IMR-90 (cell line): ENCODE measurements at regions not wholly inside any gene's neighbourhood (a gene's known extent, or its start where the extent isn't known, plus 50 kb on each side); places are given as distances from the start of the nearest gene placed in this dataset.
"Not testable (repeated sequence)": the region's sequence is repeated elsewhere in the genome, so short reads cannot be mapped to it uniquely, and the experiment has no call there.

Experiments used
- ATAC-seq: fragments of 200-7000 bp; cut with Tn5 transposase; 2 replicates; pipeline ENCODE4 v1.9.1; 2020; ENCODE audit warnings: low read depth, mild to moderate bottlenecking, moderate library complexity
- BruUV-seq: library from RNA; stranded (reverse); fragments of 400-500 nt; replicated peaks from 2 replicates; lab custom pipeline; 2021; lab: Mats Ljungman, UMichigan
- CTCF ChIA-PET: fragments of 300-600 bp; formaldehyde crosslinking; extraction: SDS; loops from one replicate; lab custom pipeline; 2021; ENCODE audit warnings: antibody characterized with exemption; lab: Yijun Ruan, JAX
- POLR2A ChIA-PET: fragments of 300-600 bp; sonication (Branson Sonifier 250); formaldehyde crosslinking; loops from one replicate; lab custom pipeline; 2022; ENCODE audit warnings: antibody characterized with exemption; ENCODE audit not compliant: unreplicated experiment; lab: Charles Lee
- DNase-seq: peaks from one replicate; pipeline ENCODE4 v3.0.0; 2013
- H2AFZ ChIP-seq: replicated peaks from 2 replicates; pipeline ENCODE3; 2013; ENCODE audit warnings: low read length, mild to moderate bottlenecking; ENCODE audit not compliant: poor library complexity
- H2AK5ac ChIP-seq: 2 replicates; pipeline ENCODE4 v1.6.1; 2013; ENCODE audit warnings: low read depth, low read length, inconsistent platforms
- H2AK9ac ChIP-seq: replicated peaks from 2 replicates; pipeline ENCODE3; 2013; ENCODE audit warnings: mild to moderate bottlenecking, low read depth, low read length, moderate library complexity; ENCODE audit not compliant: poor library complexity
- H2BK120ac ChIP-seq: 2 replicates; pipeline ENCODE4 v1.6.1; 2013; ENCODE audit warnings: low read depth, low read length, inconsistent platforms
- H2BK15ac ChIP-seq: 3 replicates; pipeline ENCODE4 v1.6.1; 2013; ENCODE audit warnings: low read depth, low read length, inconsistent platforms
- H2BK20ac ChIP-seq: 2 replicates; pipeline ENCODE4 v1.6.1; 2013; ENCODE audit warnings: low read depth, mild to moderate bottlenecking, inconsistent platforms, low read length, moderate library complexity
- H2BK5ac ChIP-seq: 2 replicates; pipeline ENCODE4 v1.6.1; 2013; ENCODE audit warnings: mild to moderate bottlenecking, low read depth, low read length, inconsistent platforms; ENCODE audit not compliant: poor library complexity, severe bottlenecking
- H3K14ac ChIP-seq: replicated peaks from 2 replicates; pipeline ENCODE4 v1.6.1; 2013; ENCODE audit warnings: low read depth, low read length, inconsistent platforms
- H3K18ac ChIP-seq: 2 replicates; pipeline ENCODE4 v1.6.1; 2013; ENCODE audit warnings: low read depth, low read length, control low read depth
- H3K23ac ChIP-seq: 2 replicates; pipeline ENCODE4 v1.6.1; 2013; ENCODE audit warnings: low read depth, low read length, inconsistent platforms
- H3K27ac ChIP-seq: 2 replicates; pipeline ENCODE4 v1.5.1; 2013; ENCODE audit warnings: mild to moderate bottlenecking, control low read depth, low read length; ENCODE audit not compliant: insufficient read depth
- H3K27me3 ChIP-seq: 2 replicates; pipeline ENCODE4 v1.6.1; 2013; ENCODE audit warnings: low read length; ENCODE audit not compliant: control insufficient read depth, insufficient read depth
- H3K36me3 ChIP-seq: 2 replicates; pipeline ENCODE4 v1.6.1; 2013; ENCODE audit warnings: low read length, mixed read lengths; ENCODE audit not compliant: control insufficient read depth, insufficient read depth
- H3K4ac ChIP-seq: 2 replicates; pipeline ENCODE4 v1.6.1; 2013; ENCODE audit warnings: low read depth, low read length, inconsistent platforms
- H3K4me1 ChIP-seq: 2 replicates; pipeline ENCODE4 v1.6.1; 2013; ENCODE audit warnings: low read length, mixed read lengths; ENCODE audit not compliant: control insufficient read depth, insufficient read depth
- H3K4me2 ChIP-seq: 2 replicates; pipeline ENCODE4 v1.6.1; 2013; ENCODE audit warnings: low read depth, mild to moderate bottlenecking, control low read depth, low read length, moderate library complexity
- H3K4me3 ChIP-seq: 2 replicates; pipeline ENCODE4 v1.5.1; 2013; ENCODE audit warnings: low read depth, mild to moderate bottlenecking, control low read depth, low read length, moderate library complexity; ENCODE audit not compliant: insufficient read depth
- H3K56ac ChIP-seq: 2 replicates; pipeline ENCODE4 v1.6.1; 2013; ENCODE audit warnings: low read length, inconsistent platforms; ENCODE audit not compliant: insufficient read depth; ENCODE audit errors: extremely low read depth
- H3K79me1 ChIP-seq, 2 experiments: 2 replicates each; pipeline ENCODE4 v1.6.1; 2013; ENCODE audit warnings: low read length in 2 of 2, inconsistent platforms in 1 of 2, low read depth in 1 of 2
- H3K9ac ChIP-seq: 2 replicates; pipeline ENCODE4 v1.6.1; 2013; ENCODE audit warnings: low read depth, low read length, control low read depth
- H3K9me1 ChIP-seq: 2 replicates; pipeline ENCODE4 v1.6.1; 2013; ENCODE audit warnings: low read length, inconsistent platforms; ENCODE audit not compliant: insufficient read depth
- H3K9me3 ChIP-seq: 2 replicates; pipeline ENCODE4 v1.6.1; 2013; ENCODE audit warnings: low read length; ENCODE audit not compliant: control insufficient read depth, insufficient read depth
- H4K20me1 ChIP-seq: 2 replicates; pipeline ENCODE4 v1.6.1; 2013; ENCODE audit warnings: low read length, inconsistent platforms; ENCODE audit not compliant: insufficient read depth
- H4K5ac ChIP-seq: 2 replicates; pipeline ENCODE4 v1.6.1; 2013; ENCODE audit warnings: mild to moderate bottlenecking, low read depth, low read length, control low read depth
- H4K8ac ChIP-seq, 2 experiments: 2 replicates each; pipeline ENCODE4 v1.6.1; 2013; ENCODE audit warnings: low read depth in 2 of 2, low read length in 2 of 2, control low read depth in 1 of 2, inconsistent platforms in 1 of 2
- H4K91ac ChIP-seq: 2 replicates; pipeline ENCODE4 v1.6.1; 2013; ENCODE audit warnings: low read depth, low read length, inconsistent platforms; ENCODE audit not compliant: insufficient read depth
- CEBPB ChIP-seq: IDR thresholded peaks from 2 replicates; pipeline ENCODE4 v1.6.1; 2012; ENCODE audit warnings: low read depth, low read length, improper control_type of control experiment
- MAFK ChIP-seq: IDR thresholded peaks from 2 replicates; pipeline ENCODE4 v1.6.1; 2012; ENCODE audit warnings: low read depth, low read length, improper control_type of control experiment
- WGBS, 2 experiments: methylation state at CpG; one replicate each; pipeline versions ENCODE4 v1.1.5 to v1.1.7; 2013; ENCODE audit warnings: missing lambda C conversion rate in 2 of 2; ENCODE audit not compliant: insufficient read length in 1 of 2; ENCODE audit errors: extremely low coverage in 2 of 2; 5-methylcytosine and 5-hydroxymethylcytosine counted together
- dilution Hi-C: fragments of 300-500 bp; cut with HindIII; formaldehyde crosslinking; loops from one replicate; pipeline ENCODE4 v1.14.3; 2018; ENCODE audit warnings: low sequenced_read_pairs; ENCODE audit not compliant: unreplicated experiment
- in situ Hi-C: fragments of 300-500 bp; cut with MboI; formaldehyde crosslinking; loops from 3 replicates; pipeline ENCODE4 v1.14.3; 2019; ENCODE audit warnings: low sequenced_read_pairs, inconsistent platforms, mixed read lengths
- intact Hi-C: fragments of 100-400 bp; cut with micrococcal nuclease; formaldehyde crosslinking; loops from 2 replicates; pipeline ENCODE4 v1.10.0; 2022

- no peak for TF ChIP-seq MAFK
These were observed 486.3 kb upstream of the MARCKS start (continued) for GRCh38 chr6:113370508-113371502.

DNA sequence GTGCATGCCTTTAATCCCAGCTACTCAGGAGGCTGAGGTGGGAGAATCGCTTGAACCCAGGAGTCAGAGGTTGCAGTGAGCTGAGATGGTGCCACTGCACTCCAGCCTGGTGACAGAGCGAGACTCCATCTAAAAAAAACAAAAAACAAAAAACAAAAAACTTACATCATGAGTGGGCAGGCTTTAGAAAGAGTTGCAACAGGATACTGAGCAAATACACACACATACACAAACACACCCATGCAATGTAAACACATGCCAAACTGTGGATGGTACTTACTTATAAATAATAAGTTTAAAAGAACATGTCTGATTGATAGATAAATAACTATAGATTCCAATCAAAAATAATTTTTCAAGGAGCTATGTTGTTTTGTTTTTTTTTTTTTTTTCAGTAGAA, 481.7 kb upstream of the MARCKS start:
- Histone ChIP-seq H2AK9ac (peak overlapping the region; percentile 88), H3K27ac (peak overlapping the region; percentile 91), H2BK5ac (peak overlapping the region; percentile 83), H4K91ac (peak overlapping the region; percentile 97), H2BK120ac (peak overlapping the region; percentile 98), H3K56ac (0 out of 2 replicates have a peak overlapping the region, but pooled peaks have one; percentile 94), H2BK20ac (peak overlapping the region; percentile 100), H3K4ac (peak overlapping the region; percentile 98), H2AK5ac (peak overlapping the region; percentile 12; the same call in 1 of the 2 replicates), H4K8ac (peak overlapping the region; percentile 84 to 96), H3K18ac (peak overlapping the region; percentile 66), H2BK15ac (peak overlapping the region; percentile 21; the same call in 2 of the 3 replicates)
- H3K9me1 ChIP-seq, H3K9me3 ChIP-seq, dilution Hi-C loops, BruUV-seq, H3K4me1 ChIP-seq, CTCF ChIA-PET, H3K4me2 ChIP-seq, H3K27me3 ChIP-seq, in situ Hi-C loops, H2AFZ ChIP-seq, H4K20me1 ChIP-seq, H3K36me3 ChIP-seq, H3K4me3 ChIP-seq, H3K23ac ChIP-seq, DNase-seq, ATAC-seq, H3K79me1 ChIP-seq, H4K5ac ChIP-seq, H3K9ac ChIP-seq, H3K14ac ChIP-seq: not testable (repeated sequence)
- POLR2A ChIA-PET: interaction anchor here (0.6 kb wide), 1 partner anchor 321 kb away, joined by 5 read pairs; no protein-coding TSS in a partner anchor
- WGBS, 2 experiments: 100% methylated on average over 1 of the region's 2 CpGs; no CpG with 5 or more reads in 1 of the 2 experiments
- TF ChIP-seq CEBPB: peak; percentile 33; the same call in 1 of the 2 replicates
- intact Hi-C loops: loop anchor here (5.0 kb wide), 1 partner anchor 193 kb away; no protein-coding TSS in a partner anchor
